Activated CD4-positive, alpha-beta T cell treated with anti-CD3 and anti-CD28 coated beads, Interleukin-2, amount 10 ng/mL, durations not matched to agents 24 days and 14 days (primary cell): ENCODE measurements at regions not wholly inside any gene's neighbourhood (a gene's known extent, or its start where the extent isn't known, plus 50 kb on each side); places are given as distances from the start of the nearest gene placed in this dataset.

ENCODE experiments used
- DNase-seq: peaks from one replicate; pipeline ENCODE4 v3.0.0; 2022
- H3K27ac Mint-ChIP-seq: one replicate; pipeline ENCODE4 v1.8.0; 2022; ENCODE audit warnings: mild to moderate bottlenecking, mixed read lengths
- H3K27me3 Mint-ChIP-seq: one replicate; pipeline ENCODE4 v1.8.0; 2022; ENCODE audit warnings: mixed read lengths
- H3K36me3 Mint-ChIP-seq: one replicate; pipeline ENCODE4 v1.8.0; 2022; ENCODE audit warnings: low read depth, mild to moderate bottlenecking, mixed read lengths
- H3K4me1 Mint-ChIP-seq: one replicate; pipeline ENCODE4 v1.8.0; 2021; ENCODE audit warnings: mixed read lengths
- H3K4me3 Mint-ChIP-seq: one replicate; pipeline ENCODE4 v1.8.0; 2022; ENCODE audit warnings: mild to moderate bottlenecking, moderate library complexity, mixed read lengths
- H3K9me3 Mint-ChIP-seq: one replicate; pipeline ENCODE4 v1.8.0; 2021; ENCODE audit warnings: mixed read lengths
- intact Hi-C: fragments of 100-400 bp; cut with micrococcal nuclease; formaldehyde crosslinking; loops from one replicate; pipeline ENCODE4 v1.15.1; 2023

GRCh38 chr17:52537421-52537820 lies 378.9 kb upstream of the CA10 start:
- Mint-ChIP-seq H3K27me3 (no peaks in the 10 kb centered on the region), H3K36me3 (no peaks in the 10 kb centered on the region), H3K27ac (no peak overlapping the region), H3K4me3 (no peak overlapping the region), H3K4me1 (no peaks in the 10 kb centered on the region), H3K9me3 (no peaks in the 10 kb centered on the region)
- intact Hi-C loops: no loop called here
- no peak for DNase-seq

DNA sequence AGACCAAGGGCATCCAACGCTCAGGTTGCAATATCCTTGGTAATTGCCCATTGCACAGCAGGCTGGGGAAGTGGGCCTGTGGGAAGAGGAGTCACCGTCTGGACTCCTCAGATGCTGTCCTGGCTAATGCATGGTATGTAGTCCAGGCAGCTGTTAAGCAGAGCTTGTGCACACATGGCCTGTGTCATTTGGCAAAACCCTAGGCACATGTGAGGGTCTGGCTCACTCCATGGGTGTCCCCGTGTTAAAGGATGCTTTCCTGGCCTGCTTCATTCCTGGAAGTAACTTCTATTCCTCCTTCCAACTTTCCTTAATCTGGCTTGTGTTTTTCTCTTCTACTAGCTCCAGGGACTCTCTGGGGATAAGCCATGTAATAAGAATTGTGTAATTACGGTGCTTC lies 378.0 kb upstream of the CA10 start:
- intact Hi-C loops: no loop called here
- Mint-ChIP-seq H3K27ac (no peak overlapping the region), H3K36me3 (no peaks in the 10 kb centered on the region), H3K4me1 (no peaks in the 10 kb centered on the region), H3K9me3 (no peaks in the 10 kb centered on the region), H3K4me3 (no peak overlapping the region), H3K27me3 (no peaks in the 10 kb centered on the region)
- DNase-seq: no peak

DNA sequence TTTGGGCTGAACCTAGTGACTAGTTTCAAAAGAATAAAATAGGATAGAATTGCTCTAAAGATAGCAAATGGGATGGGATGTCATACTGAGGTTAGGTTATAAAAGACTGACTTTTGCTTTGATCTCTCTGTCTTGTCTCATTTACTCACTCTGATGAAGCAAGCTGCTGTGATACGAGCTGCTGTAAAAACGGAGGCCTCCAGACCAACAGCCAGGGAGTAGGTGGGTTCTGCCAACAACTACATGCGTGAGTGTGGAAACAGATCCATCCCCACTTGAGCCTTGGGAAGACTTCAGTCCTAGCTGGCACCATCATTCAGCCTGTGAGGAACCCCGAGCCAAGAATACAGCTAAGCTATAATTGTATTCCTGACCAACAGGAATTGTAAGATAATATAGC lies 373.9 kb upstream of the CA10 start:
- no peak overlapping the region for H3K4me3 Mint-ChIP-seq

GRCh38 chr17:52524096-52524637 lies 365.7 kb upstream of the CA10 start:
- H3K4me1 Mint-ChIP-seq: no peaks in the 10 kb centered on the region
- no peaks in the 10 kb centered on the region for H3K27me3 Mint-ChIP-seq
- H3K9me3 Mint-ChIP-seq: no peaks in the 10 kb centered on the region
- no peak overlapping the region for H3K4me3 Mint-ChIP-seq
- intact Hi-C loops: no loop called here
- no peak overlapping the region for H3K27ac Mint-ChIP-seq
- DNase-seq: no peak
- H3K36me3 Mint-ChIP-seq: no peaks in the 10 kb centered on the region

More for the DNA sequence above, 373.9 kb upstream of the CA10 start:
- no peak overlapping the region for H3K27ac Mint-ChIP-seq
- no peaks in the 10 kb centered on the region for H3K9me3 Mint-ChIP-seq
- H3K27me3 Mint-ChIP-seq: no peaks in the 10 kb centered on the region
- H3K36me3 Mint-ChIP-seq: no peaks in the 10 kb centered on the region
- no peaks in the 10 kb centered on the region for H3K4me1 Mint-ChIP-seq
- no peak for DNase-seq
- intact Hi-C loops: no loop called here

- Mint-ChIP-seq H3K9me3 (no peaks in the 10 kb centered on the region), H3K36me3 (no peaks in the 10 kb centered on the region), H3K27me3 (no peaks in the 10 kb centered on the region), H3K4me1 (no peaks in the 10 kb centered on the region), H3K4me3 (no peak overlapping the region), H3K27ac (no peak overlapping the region)
- intact Hi-C loops: no loop called here
- no peak for DNase-seq
Observed at GRCh38 chr17:52517176-52517575, 358.7 kb upstream of the CA10 start.

- H3K9me3 Mint-ChIP-seq: no peaks in the 10 kb centered on the region
Observed at GRCh38 chr17:52515927-52516326, 357.4 kb upstream of the CA10 start.

GRCh38 chr17:52505601-52506000 lies 347.1 kb upstream of the CA10 start:
- H3K9me3 Mint-ChIP-seq: peaks cover 4% of the 10 kb centered on the region
- no peak for DNase-seq
- no peak overlapping the region for H3K4me3 Mint-ChIP-seq
- no peaks in the 10 kb centered on the region for H3K36me3 Mint-ChIP-seq
- no peaks in the 10 kb centered on the region for H3K4me1 Mint-ChIP-seq
- intact Hi-C loops: no loop called here
- H3K27me3 Mint-ChIP-seq: no peaks in the 10 kb centered on the region
- H3K27ac Mint-ChIP-seq: no peak overlapping the region

More at GRCh38 chr17:52515927-52516326, 357.4 kb upstream of the CA10 start:
- Mint-ChIP-seq H3K36me3 (no peaks in the 10 kb centered on the region), H3K4me3 (no peak overlapping the region), H3K27ac (no peak overlapping the region), H3K4me1 (no peaks in the 10 kb centered on the region), H3K27me3 (no peaks in the 10 kb centered on the region)
- intact Hi-C loops: no loop called here
- DNase-seq: no peak

- H3K4me3 Mint-ChIP-seq: no peak overlapping the region
- intact Hi-C loops: no loop called here
Observed at GRCh38 chr17:52504081-52504480, 345.6 kb upstream of the CA10 start.

DNA sequence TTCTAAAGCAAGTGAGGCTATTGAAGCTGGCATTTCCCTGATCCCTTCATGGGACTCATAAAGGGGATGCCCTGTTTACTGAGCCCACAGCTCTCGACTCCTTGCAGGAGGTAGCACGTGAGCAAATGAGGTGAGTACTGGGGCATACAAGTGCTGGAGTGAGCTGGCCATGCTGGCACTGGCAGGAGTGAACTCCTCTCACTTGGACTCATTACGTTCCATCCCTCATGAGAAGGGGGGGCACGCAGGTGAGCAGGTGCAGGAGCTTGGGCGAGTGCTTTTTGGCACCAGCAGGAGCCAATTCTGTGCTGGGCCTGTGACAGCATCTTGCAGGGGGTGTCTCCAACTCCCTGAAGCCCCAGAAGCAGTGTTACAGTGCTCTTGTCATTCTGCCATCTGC lies 337.1 kb upstream of the CA10 start:
- H3K27me3 Mint-ChIP-seq: no peaks in the 10 kb centered on the region

More at GRCh38 chr17:52504081-52504480, 345.6 kb upstream of the CA10 start:
- Mint-ChIP-seq H3K27me3 (no peaks in the 10 kb centered on the region), H3K27ac (no peak overlapping the region), H3K9me3 (peaks cover 4% of the 10 kb centered on the region), H3K36me3 (no peaks in the 10 kb centered on the region), H3K4me1 (no peaks in the 10 kb centered on the region)
- no peak for DNase-seq

DNA sequence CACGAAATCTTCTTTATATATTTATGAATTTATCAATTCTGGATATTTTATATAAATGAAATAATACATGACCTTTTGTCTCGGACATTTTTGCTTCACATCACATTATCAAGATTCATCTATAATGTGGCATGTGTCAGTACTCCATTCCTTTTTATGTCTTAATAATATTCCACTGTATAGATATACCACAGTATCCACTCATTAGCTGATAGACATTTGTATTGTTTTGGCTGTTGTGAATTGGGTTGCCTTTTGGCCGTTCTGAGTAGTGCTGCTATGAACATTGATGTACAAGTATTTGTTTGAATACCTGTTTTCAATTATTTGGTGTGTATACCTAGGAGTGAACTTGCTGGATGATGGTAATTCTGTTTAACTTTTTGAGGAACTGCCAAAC lies 323.8 kb upstream of the CA10 start:
- H3K27me3 Mint-ChIP-seq: no peaks in the 10 kb centered on the region
- H3K9me3 Mint-ChIP-seq: peaks cover 9% of the 10 kb centered on the region
- no peaks in the 10 kb centered on the region for H3K4me1 Mint-ChIP-seq
- DNase-seq: no peak
- H3K36me3 Mint-ChIP-seq: no peaks in the 10 kb centered on the region
- no peak overlapping the region for H3K27ac Mint-ChIP-seq
- intact Hi-C loops: no loop called here
- no peak overlapping the region for H3K4me3 Mint-ChIP-seq

More for the DNA sequence above, 337.1 kb upstream of the CA10 start:
- H3K27ac Mint-ChIP-seq: no peak overlapping the region
- H3K36me3 Mint-ChIP-seq: no peaks in the 10 kb centered on the region
- intact Hi-C loops: no loop called here
- peaks cover under 1% of the 10 kb centered on the region for H3K9me3 Mint-ChIP-seq
- H3K4me3 Mint-ChIP-seq: no peak overlapping the region
- no peak for DNase-seq
- H3K4me1 Mint-ChIP-seq: no peaks in the 10 kb centered on the region

DNA sequence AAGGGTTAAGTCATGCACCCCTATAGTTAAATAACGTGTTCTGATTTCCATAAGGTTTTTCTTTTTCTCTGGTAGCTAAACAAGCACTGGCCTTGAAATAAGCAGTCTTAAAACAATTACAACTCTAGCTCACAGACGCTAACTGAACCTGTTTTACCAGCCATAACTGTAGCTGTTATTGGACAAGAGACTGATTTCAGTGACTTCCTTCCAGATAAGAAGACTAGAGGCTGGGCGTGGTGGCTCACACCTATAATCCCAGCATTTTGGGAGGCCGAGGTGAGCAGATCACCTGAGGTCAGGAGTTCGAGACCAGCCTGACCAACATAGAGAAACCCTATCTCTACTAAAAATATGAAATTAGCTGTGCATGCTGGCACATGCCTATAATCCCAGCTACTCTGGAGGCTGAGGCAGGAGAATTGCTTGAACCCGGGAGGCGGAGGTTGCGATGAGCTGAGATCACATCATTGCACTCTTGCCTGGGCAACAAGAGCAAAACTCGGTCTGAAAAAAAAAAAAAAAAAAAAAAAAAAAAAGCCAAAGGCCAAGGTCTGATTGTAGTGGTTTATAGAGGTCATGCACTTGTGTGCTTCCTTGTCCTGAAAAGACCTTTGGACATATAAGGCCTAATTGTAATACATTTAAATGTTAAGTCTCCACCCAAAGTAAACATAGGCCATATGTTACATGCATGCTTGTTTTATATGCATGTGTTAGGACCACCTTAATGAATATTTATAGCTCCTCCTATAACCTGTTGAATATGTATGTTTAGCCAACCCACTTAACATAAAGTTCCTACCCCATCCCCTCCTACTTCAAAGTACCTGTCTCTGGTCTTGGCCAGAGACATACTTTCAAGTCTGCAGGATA lies 319.5 kb upstream of the CA10 start:
- H3K4me1 Mint-ChIP-seq: no peaks in the 10 kb centered on the region
- no peak overlapping the region for H3K27ac Mint-ChIP-seq
- H3K27me3 Mint-ChIP-seq: no peaks in the 10 kb centered on the region
- H3K4me3 Mint-ChIP-seq: no peak overlapping the region
- DNase-seq: no peak
- intact Hi-C loops: no loop called here
- peaks cover 9% of the 10 kb centered on the region for H3K9me3 Mint-ChIP-seq
- no peaks in the 10 kb centered on the region for H3K36me3 Mint-ChIP-seq

- Mint-ChIP-seq H3K9me3 (peaks cover 9% of the 10 kb centered on the region), H3K27me3 (no peaks in the 10 kb centered on the region), H3K27ac (no peak overlapping the region), H3K4me3 (no peak overlapping the region), H3K4me1 (no peaks in the 10 kb centered on the region), H3K36me3 (no peaks in the 10 kb centered on the region)
- no peak for DNase-seq
- intact Hi-C loops: no loop called here
Observed at GRCh38 chr17:52476638-52477313, 318.3 kb upstream of the CA10 start.

DNA sequence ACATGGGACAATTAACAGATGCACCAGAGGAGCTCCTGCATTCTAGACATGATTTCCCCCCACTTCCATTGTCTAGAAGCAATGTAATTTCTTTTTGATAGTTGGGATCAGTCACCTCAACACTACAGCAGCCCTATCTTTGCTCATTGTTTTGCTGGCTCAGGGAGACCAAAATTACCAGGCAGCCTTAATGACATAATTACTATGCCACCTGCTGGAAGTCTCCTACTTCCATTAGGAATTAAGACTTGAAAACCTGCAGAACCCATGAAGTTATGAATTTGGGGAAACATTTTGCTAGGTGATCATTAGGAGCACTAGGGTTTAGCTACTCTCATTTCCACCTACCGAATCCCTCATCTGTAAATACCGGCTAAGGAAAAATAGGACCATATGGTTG lies 312.0 kb upstream of the CA10 start:
- intact Hi-C loops: no loop called here
- Mint-ChIP-seq H3K4me1 (no peaks in the 10 kb centered on the region), H3K9me3 (peaks cover 4% of the 10 kb centered on the region), H3K27ac (no peak overlapping the region), H3K27me3 (no peaks in the 10 kb centered on the region), H3K36me3 (no peaks in the 10 kb centered on the region), H3K4me3 (no peak overlapping the region)
- no peak for DNase-seq

DNA sequence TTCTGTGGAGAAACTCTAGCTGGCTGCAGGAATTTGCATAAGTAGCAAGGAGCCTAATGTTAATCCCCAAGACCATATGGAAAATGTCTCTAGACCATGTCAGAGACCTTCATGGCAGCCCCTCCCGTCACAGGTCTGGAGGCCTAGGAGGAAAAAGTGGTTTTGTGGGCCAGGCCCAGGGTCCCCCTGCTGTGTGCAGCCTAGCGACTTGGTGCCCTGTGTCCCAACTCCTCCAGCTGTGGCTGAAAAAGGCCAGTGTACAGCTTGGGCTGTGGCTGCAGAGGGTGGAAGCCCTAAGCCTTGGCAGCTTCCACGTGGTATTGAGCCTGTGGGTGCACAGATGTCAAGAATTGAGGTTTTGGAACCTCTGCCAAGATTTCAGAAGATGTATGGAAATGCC lies 306.9 kb upstream of the CA10 start:
- DNase-seq: no peak
- Mint-ChIP-seq H3K27ac (no peak overlapping the region), H3K4me1 (no peaks in the 10 kb centered on the region), H3K27me3 (no peaks in the 10 kb centered on the region), H3K36me3 (no peaks in the 10 kb centered on the region), H3K9me3 (peaks cover 9% of the 10 kb centered on the region), H3K4me3 (no peak overlapping the region)
- intact Hi-C loops: no loop called here
